ENCODE measurements at regions not wholly inside any gene's neighbourhood (a gene's known extent, or its start where the extent isn't known, plus 50 kb on each side); places are given as distances from the start of the nearest gene placed in this dataset.

DNA sequence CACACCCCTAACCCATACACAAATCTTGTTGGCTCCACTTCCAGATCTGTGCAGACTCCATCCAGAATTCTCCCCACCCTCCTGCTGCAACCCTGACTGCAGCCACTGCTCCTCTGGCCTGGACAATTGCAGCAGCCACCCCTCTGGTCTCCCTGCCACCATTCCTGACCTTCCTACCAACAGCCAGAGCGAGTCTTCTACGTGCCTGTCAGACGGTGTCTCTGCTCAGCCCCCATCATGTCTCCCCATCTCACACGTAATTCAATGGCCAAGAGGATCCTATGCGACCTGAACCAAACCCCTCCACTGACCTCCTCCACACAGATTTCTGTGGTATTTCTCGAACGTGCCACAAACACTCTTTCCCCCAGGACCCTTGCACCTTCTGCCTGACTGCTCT is 103.3 kb downstream of the TPRA1 start:
- no peak for TF ChIP-seq POLR2A (IDR thresholded peaks at IDR 0.05)
- TF ChIP-seq, protein P1, sequence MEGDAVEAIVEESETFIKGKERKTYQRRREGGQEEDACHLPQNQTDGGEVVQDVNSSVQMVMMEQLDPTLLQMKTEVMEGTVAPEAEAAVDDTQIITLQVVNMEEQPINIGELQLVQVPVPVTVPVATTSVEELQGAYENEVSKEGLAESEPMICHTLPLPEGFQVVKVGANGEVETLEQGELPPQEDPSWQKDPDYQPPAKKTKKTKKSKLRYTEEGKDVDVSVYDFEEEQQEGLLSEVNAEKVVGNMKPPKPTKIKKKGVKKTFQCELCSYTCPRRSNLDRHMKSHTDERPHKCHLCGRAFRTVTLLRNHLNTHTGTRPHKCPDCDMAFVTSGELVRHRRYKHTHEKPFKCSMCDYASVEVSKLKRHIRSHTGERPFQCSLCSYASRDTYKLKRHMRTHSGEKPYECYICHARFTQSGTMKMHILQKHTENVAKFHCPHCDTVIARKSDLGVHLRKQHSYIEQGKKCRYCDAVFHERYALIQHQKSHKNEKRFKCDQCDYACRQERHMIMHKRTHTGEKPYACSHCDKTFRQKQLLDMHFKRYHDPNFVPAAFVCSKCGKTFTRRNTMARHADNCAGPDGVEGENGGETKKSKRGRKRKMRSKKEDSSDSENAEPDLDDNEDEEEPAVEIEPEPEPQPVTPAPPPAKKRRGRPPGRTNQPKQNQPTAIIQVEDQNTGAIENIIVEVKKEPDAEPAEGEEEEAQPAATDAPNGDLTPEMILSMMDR (IDR thresholded peaks at IDR 0.05) = no peak

All from breast epithelium (tissue), 3 donors.